SK-N-SH treated with all-trans-retinoic acid at 6 μM for 48 hours (cell line): ENCODE measurements at regions not wholly inside any gene's neighbourhood (a gene's known extent, or its start where the extent isn't known, plus 50 kb on each side); places are given as distances from the start of the nearest gene placed in this dataset.

ENCODE experiments used
- ATAC-seq: fragments of 200-7000 bp; cut with Tn5 transposase; 3 replicates; pipeline ENCODE4 v1.9.1; 2020; ENCODE audit warnings: mild to moderate bottlenecking, moderate library complexity
- ARNTL ChIP-seq: fragments of 450-650 bp; formaldehyde crosslinking; IDR thresholded peaks from 2 replicates; pipeline ENCODE4 v1.5.0; 2020; ENCODE audit warnings: low read depth, mild to moderate bottlenecking, moderate library complexity, borderline replicate concordance
- CREB5 ChIP-seq: fragments of 250-450 bp; sonication (Bioruptor Pico); IDR thresholded peaks from 2 replicates; pipeline ENCODE4 v1.5.1; 2020; ENCODE audit warnings: low read depth, mild to moderate bottlenecking, moderate library complexity
- CSDC2 ChIP-seq: fragments of 250-450 bp; sonication (Bioruptor Pico); IDR thresholded peaks from 2 replicates; pipeline ENCODE4 v1.5.0; 2020; ENCODE audit warnings: mild to moderate bottlenecking, moderate library complexity
- ISL1 ChIP-seq: fragments of 250-450 bp; sonication (Bioruptor Pico); IDR thresholded peaks from 2 replicates; pipeline ENCODE4 v2.1.2; 2022; ENCODE audit warnings: mild to moderate bottlenecking, moderate library complexity
- OSR1 ChIP-seq: fragments of 250-450 bp; sonication (Bioruptor Pico); IDR thresholded peaks from 2 replicates; pipeline ENCODE4 v1.8.0; 2022; ENCODE audit warnings: moderate library complexity, mild to moderate bottlenecking, inconsistent platforms
- PATZ1 ChIP-seq: fragments of 250-450 bp; sonication (Bioruptor Pico); IDR thresholded peaks from 2 replicates; pipeline ENCODE4 v1.8.0; 2020; ENCODE audit warnings: mild to moderate bottlenecking, moderate library complexity, borderline replicate concordance
- POU6F1 ChIP-seq: fragments of 250-450 bp; sonication (Bioruptor Pico); IDR thresholded peaks from 2 replicates; pipeline ENCODE4 v1.8.0; 2021; ENCODE audit warnings: low read depth, mild to moderate bottlenecking, moderate library complexity, borderline replicate concordance
- RARB ChIP-seq: fragments of 250-450 bp; sonication (Bioruptor Pico); IDR thresholded peaks from 2 replicates; pipeline ENCODE4 v1.8.0; 2021; ENCODE audit warnings: mild to moderate bottlenecking, moderate library complexity
- TCF4 ChIP-seq: fragments of 250-450 bp; sonication (Bioruptor Pico); IDR thresholded peaks from 2 replicates; pipeline ENCODE4 v1.8.0; 2021; ENCODE audit warnings: mild to moderate bottlenecking, moderate library complexity, borderline replicate concordance
- TSHZ2 ChIP-seq: fragments of 250-450 bp; sonication (Bioruptor Pico); IDR thresholded peaks from 2 replicates; pipeline ENCODE4 v1.5.0; 2020; ENCODE audit warnings: mild to moderate bottlenecking, moderate library complexity
- ZFP30 ChIP-seq: fragments of 450-650 bp; formaldehyde crosslinking; IDR thresholded peaks from 2 replicates; pipeline ENCODE4 v1.5.0; 2022; ENCODE audit warnings: mild to moderate bottlenecking, moderate library complexity
- ZNF565 ChIP-seq: fragments of 450-650 bp; formaldehyde crosslinking; conservative IDR thresholded peaks from 2 replicates; pipeline ENCODE4 v1.5.0; 2020; ENCODE audit warnings: low read depth, mild to moderate bottlenecking, moderate library complexity
- ZNF70 ChIP-seq: fragments of 450-650 bp; formaldehyde crosslinking; IDR thresholded peaks from 2 replicates; pipeline ENCODE4 v1.5.0; 2020; ENCODE audit warnings: mild to moderate bottlenecking, moderate library complexity

GRCh38 chr17:79356839-79357447 is 253.9 kb downstream of the RBFOX3 start:
- no peak for ATAC-seq
- TF ChIP-seq CREB5 (CRISPR knock-in tag) (no peak), ZFP30 (no peak), TSHZ2 (CRISPR knock-in tag) (no peak), CSDC2 (CRISPR knock-in tag) (no peak)

- no peak for TF ChIP-seq PATZ1 (CRISPR knock-in tag)
- no peak for TF ChIP-seq ARNTL (CRISPR knock-in tag)
- TF ChIP-seq OSR1 = no peak
- no peak for TF ChIP-seq CREB5 (CRISPR knock-in tag)
- TF ChIP-seq ZNF70 (CRISPR knock-in tag) = no peak
- TF ChIP-seq ISL1 (CRISPR knock-in tag) = no peak
- no peak for TF ChIP-seq POU6F1 (CRISPR knock-in tag)
- no peak for TF ChIP-seq ZFP30
- 0 out of 3 replicates have a peak, but pooled peaks have one; percentile 17 for ATAC-seq
Observed at GRCh38 chr17:79355165-79355564, 255.7 kb downstream of the RBFOX3 start.

GRCh38 chr17:79354173-79354820 is 256.6 kb downstream of the RBFOX3 start:
- no peak for ATAC-seq
- TF ChIP-seq TSHZ2 (CRISPR knock-in tag) = no peak
- TF ChIP-seq CSDC2 (CRISPR knock-in tag) = no peak
- TF ChIP-seq TCF4 (CRISPR knock-in tag) = no peak
- TF ChIP-seq POU6F1 (CRISPR knock-in tag) = no peak
- no peak for TF ChIP-seq ZNF565 (CRISPR knock-in tag)
- TF ChIP-seq CREB5 (CRISPR knock-in tag) = no peak
- TF ChIP-seq ZNF70 (CRISPR knock-in tag) = no peak
- TF ChIP-seq RARB = no peak
